Raji (cell line): ENCODE measurements at regions not wholly inside any gene's neighbourhood (a gene's known extent, or its start where the extent isn't known, plus 50 kb on each side); places are given as distances from the start of the nearest gene placed in this dataset.

Source experiments
- POLR2A ChIP-seq: IDR thresholded peaks from 2 replicates; pipeline ENCODE4 v1.6.1; 2011; ENCODE audit warnings: low read depth, low read length, control low read depth; ENCODE audit not compliant: insufficient read depth

- no peak for TF ChIP-seq POLR2A
Measured at GRCh38 chr12:131422744-131423143, 288.1 kb upstream of the SFSWAP start.

GRCh38 chr12:131424270-131424669 is 286.6 kb upstream of the SFSWAP start:
- no peak for TF ChIP-seq POLR2A

GRCh38 chr12:131425112-131426075 is 285.5 kb upstream of the SFSWAP start:
- TF ChIP-seq POLR2A: no peak

DNA sequence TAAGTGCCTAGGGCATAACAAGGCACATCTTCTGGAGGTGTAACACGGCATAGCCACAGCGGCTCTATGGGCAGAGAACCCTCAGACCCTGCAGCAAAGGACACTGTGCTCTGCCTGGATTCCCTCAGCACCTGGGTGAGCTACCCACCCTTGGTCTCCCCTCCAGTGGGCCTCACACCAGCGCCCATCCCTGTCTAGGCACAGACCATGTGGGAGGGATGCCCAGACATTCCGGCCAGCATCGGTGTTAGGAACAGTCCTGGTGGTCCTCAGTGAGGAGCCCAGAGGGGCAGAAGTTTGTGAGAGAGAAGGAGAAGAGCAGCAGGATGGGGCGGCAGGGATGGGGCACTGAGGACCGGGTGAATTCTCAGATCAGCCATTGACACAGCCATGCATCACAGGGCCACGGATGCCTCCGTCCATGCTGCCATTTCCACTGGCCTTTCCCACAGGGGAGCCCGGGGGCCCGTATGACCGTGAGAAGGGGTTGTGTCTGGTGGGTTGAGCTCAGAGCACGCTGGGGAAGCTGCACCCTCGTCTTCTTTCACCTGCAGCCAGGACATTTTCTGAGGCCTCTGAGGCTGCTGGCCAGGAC is 282.7 kb upstream of the SFSWAP start:
- no peak for TF ChIP-seq POLR2A

GRCh38 chr12:131430158-131430742 is 280.6 kb upstream of the SFSWAP start:
- no peak for TF ChIP-seq POLR2A

DNA sequence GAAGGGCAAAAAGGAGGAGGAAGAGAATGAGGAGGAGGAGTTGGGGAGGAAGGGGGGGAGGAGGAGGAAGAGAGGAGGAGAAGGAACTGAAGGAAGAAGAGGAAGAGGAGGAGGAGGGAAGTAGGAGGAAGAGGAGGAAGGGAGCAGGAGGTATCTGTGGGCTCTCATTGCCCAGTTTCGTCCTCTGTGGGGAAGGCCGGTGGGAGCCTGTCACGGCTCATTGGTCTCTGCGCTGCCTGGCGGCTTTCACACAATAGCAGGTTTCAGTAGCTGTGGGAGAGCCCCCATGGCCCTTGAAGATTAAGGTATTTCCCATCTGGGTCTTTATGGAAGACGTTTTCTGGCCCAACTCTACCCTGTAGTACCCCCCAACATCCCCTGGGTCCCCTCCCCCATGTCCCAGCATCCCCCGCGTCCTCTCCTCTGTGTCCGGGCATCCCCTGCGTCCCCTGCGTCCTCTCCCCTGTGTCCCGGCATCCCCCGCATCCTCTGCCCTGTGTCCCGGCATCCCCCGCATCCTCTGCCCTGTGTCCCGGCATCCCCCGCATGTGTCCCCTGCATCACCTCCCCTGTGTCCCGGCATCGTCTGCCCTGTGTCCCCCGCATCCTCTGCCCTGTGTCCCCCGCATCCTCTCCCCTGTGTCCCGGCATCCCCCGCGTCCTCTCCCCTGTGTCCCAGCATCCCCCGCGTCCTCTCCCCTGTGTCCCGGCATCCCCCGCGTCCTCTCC is 278.2 kb upstream of the SFSWAP start:
- TF ChIP-seq POLR2A: no peak

DNA sequence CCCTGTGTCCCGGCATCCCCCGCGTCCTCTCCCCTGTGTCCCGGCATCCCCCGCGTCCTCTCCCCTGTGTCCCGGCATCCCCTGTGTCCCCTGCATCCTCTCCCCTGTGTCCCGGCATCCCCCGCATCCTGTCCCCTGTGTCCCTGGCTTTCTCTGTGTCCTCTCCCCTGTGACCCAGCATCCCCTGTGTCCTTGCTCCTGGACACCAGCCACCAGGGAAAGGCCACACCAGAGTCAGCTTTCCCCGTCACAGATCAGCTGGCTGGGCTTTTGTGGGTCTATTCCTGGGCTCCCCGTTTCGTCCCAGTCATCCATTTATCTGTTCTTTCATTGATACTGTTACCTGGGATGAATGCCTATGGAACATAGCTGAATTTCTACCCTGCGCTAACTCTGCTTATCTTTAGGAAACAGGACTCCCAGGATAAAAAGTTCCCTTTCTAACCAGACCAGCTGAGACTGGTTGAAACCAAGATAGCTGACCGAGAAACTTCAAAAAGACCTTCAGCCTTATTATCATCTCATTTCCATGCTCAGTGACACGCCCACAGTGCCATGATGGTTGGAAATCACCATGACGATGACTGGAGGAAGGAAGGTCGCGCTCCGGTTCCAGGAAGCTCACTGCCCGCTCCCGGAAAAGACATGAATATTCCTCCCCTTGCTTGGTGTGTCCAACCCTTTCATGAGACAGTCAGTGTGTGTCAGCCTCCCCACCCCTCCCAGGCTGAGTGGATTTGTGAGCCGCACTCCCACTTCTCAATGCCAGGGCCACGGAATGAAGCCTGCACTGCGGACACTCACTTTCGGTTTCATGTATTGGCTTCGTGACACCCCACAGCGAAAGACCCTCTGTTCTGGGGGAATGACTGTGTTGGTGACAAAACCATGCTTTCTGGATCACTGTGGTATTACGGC is 276.4 kb upstream of the SFSWAP start:
- no peak for TF ChIP-seq POLR2A

- TF ChIP-seq POLR2A: no peak
Measured at GRCh38 chr12:131436922-131437705, 273.8 kb upstream of the SFSWAP start.

- no peak for TF ChIP-seq POLR2A
Measured at GRCh38 chr12:131437706-131438492, 273.0 kb upstream of the SFSWAP start.

DNA sequence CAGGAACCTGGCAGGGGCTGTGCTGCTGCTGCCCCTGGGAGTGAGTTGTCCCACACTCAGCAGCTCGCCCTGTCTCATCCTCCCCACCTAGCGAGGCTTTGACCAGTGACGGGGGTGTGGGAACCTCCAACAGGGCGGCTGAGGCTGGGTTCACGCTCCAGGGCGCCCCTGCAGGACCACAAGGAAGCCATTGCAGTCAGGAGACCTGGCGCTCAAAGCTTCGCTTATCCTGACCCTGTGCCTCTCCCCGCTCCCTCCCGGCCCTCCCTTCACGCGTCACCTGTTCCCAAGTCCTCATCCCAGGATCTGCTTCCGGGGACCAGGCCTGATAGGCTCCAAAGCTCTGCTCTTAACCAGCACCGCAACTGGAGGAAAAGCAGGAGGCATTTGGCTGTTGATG is 272.0 kb upstream of the SFSWAP start:
- no peak for TF ChIP-seq POLR2A

DNA sequence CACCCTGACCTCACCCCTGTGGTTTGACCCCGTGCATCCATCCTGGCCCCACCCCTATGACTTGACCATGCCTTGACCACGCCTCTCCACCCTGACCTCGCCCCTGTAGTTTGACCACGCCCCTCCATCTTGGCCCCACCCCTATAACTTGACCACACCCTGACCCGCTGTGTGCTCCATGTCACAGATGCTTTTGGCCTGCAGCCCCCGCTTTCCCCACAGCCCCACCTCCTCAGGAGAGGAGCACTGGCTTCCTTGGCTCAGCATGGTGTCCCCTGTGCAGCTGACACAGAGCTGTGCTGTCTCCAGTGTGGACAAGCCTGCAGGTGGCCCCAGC is 269.9 kb upstream of the SFSWAP start:
- TF ChIP-seq POLR2A: no peak

GRCh38 chr12:131441638-131442336 is 269.1 kb upstream of the SFSWAP start:
- TF ChIP-seq POLR2A: no peak
